A549 (cell line): ENCODE measurements at regions not wholly inside any gene's neighbourhood (a gene's known extent, or its start where the extent isn't known, plus 50 kb on each side); places are given as distances from the start of the nearest gene placed in this dataset.

Source experiments
- ATAC-seq, 2 experiments: fragments of 200-7000 bp in 1 of 2; fragments of >200 bp in 1 of 2; cut with Nextera tagmentation in 1 of 2; cut with Tn5 transposase in 1 of 2; 3 replicates each; pipeline versions ENCODE4 v1.8.0 to v1.9.1; 2018 to 2020; ENCODE audit warnings: mild to moderate bottlenecking in 1 of 2, moderate library complexity in 1 of 2
- CTCF ChIA-PET: fragments of 300-600 bp; sonication (Branson Sonifier 250); formaldehyde crosslinking; extraction: SDS; loops from one replicate; lab custom pipeline; 2021; ENCODE audit warnings: antibody characterized with exemption, inconsistent platforms; lab: Yijun Ruan, JAX
- POLR2A ChIA-PET: fragments of 350-600 bp; formaldehyde crosslinking; extraction: SDS; loops from one replicate; lab custom pipeline; 2021; ENCODE audit warnings: antibody characterized with exemption, inconsistent platforms; lab: Yijun Ruan, JAX
- DNase-seq, 2 experiments: peaks; one replicate each; pipeline versions ENCODE4 v3.0.0 to v3.0.0-alpha.2; 2011 to 2016; ENCODE audit warnings: low read depth in 1 of 2, low spot score in 1 of 2
- FAIRE-seq: peaks from 2 replicates; lab custom pipeline; 2011; peaks lifted over from hg19 to GRCh38; lab: Jason Lieb, UNC
- H3K27ac ChIP-seq, 2 experiments: fragments of >200 bp; sonication (Bioruptor Twin); formaldehyde crosslinking; 3 replicates each; pipeline ENCODE4 v1.5.1; 2016 to 2017
- H3K4me1 ChIP-seq: fragments of >200 bp; sonication (Bioruptor Twin); formaldehyde crosslinking; 3 replicates; pipeline ENCODE4 v1.6.1; 2016
- H3K4me2 ChIP-seq: fragments of >200 bp; sonication (Bioruptor Twin); formaldehyde crosslinking; 3 replicates; pipeline ENCODE4 v1.6.1; 2016
- H3K4me3 ChIP-seq: fragments of >200 bp; sonication (Bioruptor Twin); formaldehyde crosslinking; 3 replicates; pipeline ENCODE4 v1.5.1; 2016
- H3K9me3 ChIP-seq: fragments of >200 bp; sonication (Bioruptor Twin); formaldehyde crosslinking; 3 replicates; pipeline ENCODE4 v1.6.1; 2016
- BHLHE40 ChIP-seq: IDR thresholded peaks from 2 replicates; pipeline ENCODE4 v1.6.1; 2012; ENCODE audit warnings: low read depth, low read length, inconsistent platforms
- CBX2 ChIP-seq: fragments of 200-600 bp; sonication (generic); IDR thresholded peaks from 2 replicates; pipeline ENCODE4 v1.6.1; 2016; ENCODE audit warnings: low read depth, mild to moderate bottlenecking, borderline replicate concordance
- CHD4 ChIP-seq: fragments of 200-600 bp; sonication (generic); IDR thresholded peaks from 2 replicates; pipeline ENCODE4 v1.6.1; 2016; ENCODE audit warnings: antibody characterized with exemption, mild to moderate bottlenecking, borderline replicate concordance
- EHF ChIP-seq: fragments of 250-450 bp; sonication (Bioruptor Pico); IDR thresholded peaks from 2 replicates; pipeline ENCODE4 v1.5.0; 2020; ENCODE audit warnings: mild to moderate bottlenecking
- ELK1 ChIP-seq: fragments of 150-350 bp; IDR thresholded peaks from 2 replicates; pipeline ENCODE4 v1.6.1; 2014; ENCODE audit warnings: low read depth, mild to moderate bottlenecking, low read length
- EP300 ChIP-seq, 2 experiments: fragments of >200 bp; sonication (Bioruptor Twin); formaldehyde crosslinking; IDR thresholded peaks; 2 replicates in 1 of 2; 3 replicates in 1 of 2; pipeline ENCODE4 v1.6.1; 2016 to 2017
- GATA3 ChIP-seq: IDR thresholded peaks from 2 replicates; pipeline ENCODE4 v1.6.1; 2012; ENCODE audit warnings: borderline replicate concordance
- HDAC2 ChIP-seq: fragments of 200-600 bp; sonication (generic); IDR thresholded peaks from 2 replicates; pipeline ENCODE4 v1.6.1; 2016
- HES2 ChIP-seq: fragments of >200 bp; sonication (Bioruptor Twin); formaldehyde crosslinking; IDR thresholded peaks from 2 replicates; pipeline ENCODE4 v1.6.1; 2016
- HMGXB4 ChIP-seq: fragments of 250-450 bp; sonication (Bioruptor Pico); IDR thresholded peaks from 2 replicates; pipeline ENCODE4 v1.5.0; 2021; ENCODE audit warnings: mild to moderate bottlenecking, moderate library complexity, borderline replicate concordance
- HOXA7 ChIP-seq: fragments of 250-450 bp; sonication (Bioruptor Pico); IDR thresholded peaks from 2 replicates; pipeline ENCODE4 v1.5.0; 2020; ENCODE audit warnings: mild to moderate bottlenecking, moderate library complexity
- HOXB5 ChIP-seq: fragments of 250-450 bp; sonication (Bioruptor Pico); IDR thresholded peaks from 2 replicates; pipeline ENCODE4 v1.5.0; 2020; ENCODE audit warnings: mild to moderate bottlenecking, moderate library complexity
- KDM1A ChIP-seq: fragments of 200-600 bp; sonication (generic); IDR thresholded peaks from 2 replicates; pipeline ENCODE4 v1.6.1; 2016; ENCODE audit warnings: low read depth, mild to moderate bottlenecking
- KDM5A ChIP-seq: fragments of 200-600 bp; sonication (generic); IDR thresholded peaks from 2 replicates; pipeline ENCODE4 v1.6.1; 2016; ENCODE audit warnings: antibody characterized with exemption, mild to moderate bottlenecking
- MAX ChIP-seq: IDR thresholded peaks from 2 replicates; pipeline ENCODE4 v1.6.1; 2012
- MAZ ChIP-seq: fragments of 150-350 bp; IDR thresholded peaks from 2 replicates; pipeline ENCODE4 v1.6.1; 2014; ENCODE audit warnings: antibody characterized with exemption, low read depth, low read length, borderline replicate concordance
- RAD21 ChIP-seq, 2 experiments: fragments of >200 bp in 1 of 2; sonication (Bioruptor Twin) in 1 of 2; formaldehyde crosslinking in 1 of 2; IDR thresholded peaks in 1 of 2; conservative IDR thresholded peaks in 1 of 2; 2 replicates in 1 of 2; 3 replicates in 1 of 2; pipeline ENCODE4 v1.6.1; 2012 to 2018; ENCODE audit warnings: inconsistent platforms in 1 of 2
- RFX5 ChIP-seq: fragments of 450-650 bp; IDR thresholded peaks from 2 replicates; pipeline ENCODE4 v1.7.1; 2014; ENCODE audit warnings: antibody characterized with exemption, mild to moderate bottlenecking, moderate library complexity
- RNF2 ChIP-seq: fragments of 200-600 bp; sonication (generic); IDR thresholded peaks from 2 replicates; pipeline ENCODE4 v1.6.1; 2016; ENCODE audit warnings: low read depth, mild to moderate bottlenecking, antibody characterized with exemption, moderate library complexity, borderline replicate concordance
- SMC3 ChIP-seq: fragments of >200 bp; sonication (Bioruptor Twin); formaldehyde crosslinking; IDR thresholded peaks from 3 replicates; pipeline ENCODE4 v1.6.1; 2018; ENCODE audit warnings: inconsistent platforms
- TFCP2L1 ChIP-seq: fragments of 250-450 bp; sonication (Bioruptor Pico); IDR thresholded peaks from 2 replicates; pipeline ENCODE4 v1.5.0; 2021; ENCODE audit warnings: mild to moderate bottlenecking
- ZC3H11A ChIP-seq: fragments of 450-650 bp; IDR thresholded peaks from 2 replicates; pipeline ENCODE4 v1.6.1; 2014; ENCODE audit warnings: antibody characterized with exemption, mild to moderate bottlenecking
- WGBS: methylation state at CpG from one replicate; pipeline ENCODE4 v1.1.6; 2017; ENCODE audit errors: missing lambda C conversion rate; 5-methylcytosine and 5-hydroxymethylcytosine counted together
- TF ChIP-seq, protein P1 (sequence below): fragments of 450-650 bp; IDR thresholded peaks from 2 replicates; pipeline ENCODE4 v1.6.1; 2014; ENCODE audit warnings: antibody characterized with exemption

DNA sequence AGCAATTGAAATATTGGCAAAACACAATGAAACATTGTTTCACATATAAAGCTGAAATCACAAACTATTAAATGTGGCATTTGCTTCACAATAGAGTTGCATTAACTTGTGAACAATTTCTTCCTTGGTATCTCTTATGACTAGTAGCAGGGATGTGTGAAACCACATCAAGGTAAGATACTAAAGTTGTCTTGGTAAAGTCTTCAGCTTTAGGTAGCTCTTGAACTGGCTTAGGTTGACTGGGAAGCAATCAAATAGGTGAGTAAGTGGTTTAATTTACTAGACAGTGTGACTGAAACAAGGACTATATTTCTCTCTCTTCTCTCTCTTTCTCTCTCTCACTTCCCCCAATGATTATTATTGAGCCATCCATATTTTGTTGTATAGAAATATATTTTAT is 141.5 kb upstream of the KCNK2 start:
- Histone ChIP-seq H3K9me3 (no peaks in the 10 kb centered on the region), H3K4me3 (no peak overlapping the region), H3K4me1 (no peaks in the 10 kb centered on the region), H3K4me2 (no peak overlapping the region)
- ChIA-PET CTCF (no interaction called here), POLR2A (no interaction called here)
- DNase-seq, result no peak
- FAIRE-seq, result no peak
- ATAC-seq, result no peak
- TF ChIP-seq, protein P1, sequence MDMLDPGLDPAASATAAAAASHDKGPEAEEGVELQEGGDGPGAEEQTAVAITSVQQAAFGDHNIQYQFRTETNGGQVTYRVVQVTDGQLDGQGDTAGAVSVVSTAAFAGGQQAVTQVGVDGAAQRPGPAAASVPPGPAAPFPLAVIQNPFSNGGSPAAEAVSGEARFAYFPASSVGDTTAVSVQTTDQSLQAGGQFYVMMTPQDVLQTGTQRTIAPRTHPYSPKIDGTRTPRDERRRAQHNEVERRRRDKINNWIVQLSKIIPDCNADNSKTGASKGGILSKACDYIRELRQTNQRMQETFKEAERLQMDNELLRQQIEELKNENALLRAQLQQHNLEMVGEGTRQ, result no peak
- TF ChIP-seq EHF (CRISPR knock-in tag) (no peak), HOXA7 (CRISPR knock-in tag) (no peak), BHLHE40 (no peak), ELK1 (no peak), CBX2 (no peak)
- TF ChIP-seq, all 56 proteins: peak for 0
- no peak overlapping the region for H3K27ac ChIP-seq

GRCh38 chr1:214943054-214943453 is 139.5 kb upstream of the KCNK2 start:
- ChIA-PET POLR2A (no interaction called here), CTCF (no interaction called here)
- DNase-seq, result no peak
- no peak for TF ChIP-seq RFX5
- TF ChIP-seq MAZ, result no peak
- no peak for TF ChIP-seq MAX
- no peak for TF ChIP-seq CHD4
- TF ChIP-seq HES2, result no peak
- TF ChIP-seq RNF2, result no peak
- TF ChIP-seq EP300 (IDR thresholded peaks at IDR 0.05), result no peak
- no peak for TF ChIP-seq TFCP2L1 (CRISPR knock-in tag)
- no peak for TF ChIP-seq RAD21 (conservative IDR thresholded peaks at IDR 0.05 in 1 of 2, IDR thresholded peaks at IDR 0.05 in 1 of 2)
- TF ChIP-seq HOXB5 (CRISPR knock-in tag), result no peak
- TF ChIP-seq ZC3H11A, result no peak
- TF ChIP-seq, protein P1, result no peak
- no peak for TF ChIP-seq GATA3
- no peak for TF ChIP-seq KDM5A
- TF ChIP-seq HDAC2, result no peak
- no peak for TF ChIP-seq SMC3
- TF ChIP-seq HMGXB4 (CRISPR knock-in tag), result no peak
- TF ChIP-seq HOXA7 (CRISPR knock-in tag), result no peak
- no peak for TF ChIP-seq KDM1A
- no peak for TF ChIP-seq EHF (CRISPR knock-in tag)
- Histone ChIP-seq H3K9me3 (no peaks in the 10 kb centered on the region), H3K4me3 (no peak overlapping the region), H3K27ac (no peak overlapping the region), H3K4me2 (no peak overlapping the region), H3K4me1 (no peaks in the 10 kb centered on the region)
- FAIRE-seq, result no peak
- WGBS, result 44% methylated on average over 3 of the region's 3 CpGs
- no peak for ATAC-seq
